Mesenchymal stem cell (in vitro differentiated cells and primary cell): ENCODE measurements at regions not wholly inside any gene's neighbourhood (a gene's known extent, or its start where the extent isn't known, plus 50 kb on each side); places are given as distances from the start of the nearest gene placed in this dataset.

Experiments used
- DNase-seq: peaks from one replicate; pipeline ENCODE4 v3.0.0-alpha.2; 2013
- H2AFZ ChIP-seq: one replicate; pipeline ENCODE4 v1.6.1; 2013; ENCODE audit warnings: low read depth, mild to moderate bottlenecking, control low read depth, inconsistent platforms, low read length, moderate library complexity
- H2AK5ac ChIP-seq: 2 replicates; pipeline ENCODE4 v1.6.1; 2013; ENCODE audit warnings: low read length, moderate library complexity, mild to moderate bottlenecking, inconsistent platforms; ENCODE audit not compliant: severe bottlenecking
- H2BK120ac ChIP-seq: one replicate; pipeline ENCODE4 v1.6.1; 2013; ENCODE audit warnings: low read depth, mild to moderate bottlenecking, inconsistent platforms, low read length, moderate library complexity
- H2BK12ac ChIP-seq, 2 experiments: one replicate each; pipeline ENCODE4 v1.6.1; 2013; ENCODE audit warnings: inconsistent platforms in 2 of 2, low read length in 2 of 2, mild to moderate bottlenecking in 2 of 2, moderate library complexity in 2 of 2, control low read depth in 1 of 2
- H2BK15ac ChIP-seq: one replicate; pipeline ENCODE4 v1.6.1; 2013; ENCODE audit warnings: mild to moderate bottlenecking, low read depth, inconsistent platforms; ENCODE audit not compliant: poor library complexity, severe bottlenecking
- H2BK5ac ChIP-seq: 2 replicates; pipeline ENCODE4 v1.6.1; 2013; ENCODE audit warnings: low read depth, mild to moderate bottlenecking, low read length, control low read depth, inconsistent platforms; ENCODE audit not compliant: poor library complexity, severe bottlenecking
- H3K14ac ChIP-seq, 2 experiments: one replicate each; pipeline ENCODE4 v1.6.1; 2013; ENCODE audit warnings: inconsistent platforms in 2 of 2, low read length in 2 of 2, control low read depth in 1 of 2, mild to moderate bottlenecking in 1 of 2, moderate library complexity in 1 of 2
- H3K18ac ChIP-seq, 2 experiments: one replicate each; pipeline ENCODE4 v1.6.1; 2013; ENCODE audit warnings: inconsistent platforms in 2 of 2, low read length in 2 of 2, control low read depth in 1 of 2, low read depth in 1 of 2, mild to moderate bottlenecking in 1 of 2
- H3K23ac ChIP-seq, 2 experiments: one replicate each; pipeline ENCODE4 v1.6.1; 2013; ENCODE audit warnings: inconsistent platforms in 2 of 2, low read length in 2 of 2, mild to moderate bottlenecking in 2 of 2, moderate library complexity in 2 of 2, control low read depth in 1 of 2
- H3K27ac ChIP-seq: 2 replicates; pipeline ENCODE4 v1.5.1; 2013; ENCODE audit warnings: mild to moderate bottlenecking, moderate library complexity, low read length, control low read depth, inconsistent platforms; ENCODE audit not compliant: poor library complexity, severe bottlenecking
- H3K27me3 ChIP-seq, 2 experiments: 2 replicates each; pipeline versions ENCODE4 v1.6.1 to v1.7.0; 2013; ENCODE audit warnings: low read length in 2 of 2, mild to moderate bottlenecking in 2 of 2, moderate library complexity in 2 of 2, control low read depth in 1 of 2, inconsistent platforms in 1 of 2; ENCODE audit not compliant: control insufficient read depth in 1 of 2, insufficient read depth in 1 of 2
- H3K36me3 ChIP-seq, 2 experiments: 2 replicates each; pipeline versions ENCODE4 v1.6.1 to v1.7.0; 2013; ENCODE audit warnings: low read length in 2 of 2, control low read depth in 1 of 2, inconsistent platforms in 1 of 2, low read depth in 1 of 2, mild to moderate bottlenecking in 1 of 2; ENCODE audit not compliant: insufficient read depth in 2 of 2, control insufficient read depth in 1 of 2
- H3K4ac ChIP-seq, 2 experiments: one replicate each; pipeline ENCODE4 v1.6.1; 2013; ENCODE audit warnings: inconsistent platforms in 2 of 2, low read length in 2 of 2, mild to moderate bottlenecking in 2 of 2, moderate library complexity in 2 of 2, control low read depth in 1 of 2, low read depth in 1 of 2
- H3K4me1 ChIP-seq: 2 replicates; pipeline ENCODE4 v1.6.1; 2013; ENCODE audit warnings: low read depth, low read length, control low read depth; ENCODE audit not compliant: control insufficient read depth, insufficient read depth
- H3K4me2 ChIP-seq: 2 replicates; pipeline ENCODE4 v1.6.1; 2013; ENCODE audit warnings: low read length, mild to moderate bottlenecking, inconsistent platforms; ENCODE audit not compliant: poor library complexity, severe bottlenecking
- H3K4me3 ChIP-seq, 2 experiments: 2 replicates each; pipeline versions ENCODE4 v1.5.1 to v1.7.0; 2013; ENCODE audit warnings: low read length in 2 of 2, mild to moderate bottlenecking in 2 of 2, control low read depth in 1 of 2, low read depth in 1 of 2; ENCODE audit not compliant: insufficient read depth in 1 of 2
- H3K79me1 ChIP-seq: replicated peaks from 2 replicates; pipeline ENCODE4 v1.6.1; 2013; ENCODE audit warnings: mild to moderate bottlenecking, control low read depth, low read length, inconsistent platforms; ENCODE audit not compliant: poor library complexity, severe bottlenecking
- H3K9ac ChIP-seq: 2 replicates; pipeline ENCODE4 v1.7.0; 2013; ENCODE audit warnings: mild to moderate bottlenecking, low read length, moderate library complexity
- H3K9me3 ChIP-seq: 2 replicates; pipeline ENCODE4 v1.7.0; 2013; ENCODE audit warnings: mild to moderate bottlenecking, low read length; ENCODE audit not compliant: control insufficient read depth
- H4K8ac ChIP-seq: one replicate; pipeline ENCODE4 v1.6.1; 2013; ENCODE audit warnings: inconsistent platforms, mild to moderate bottlenecking, low read length, moderate library complexity
- H4K91ac ChIP-seq: one replicate; pipeline ENCODE4 v1.6.1; 2013; ENCODE audit warnings: mild to moderate bottlenecking, low read length, inconsistent platforms
- WGBS: methylation state at CpG from one replicate; pipeline ENCODE4 v1.1.7; 2013; ENCODE audit warnings: mixed read lengths; 5-methylcytosine and 5-hydroxymethylcytosine counted together

GRCh38 chr7:28343462-28343861 is 68.9 kb upstream of the CREB5 start:
- Histone ChIP-seq H4K91ac (no peak overlapping the region), H3K4me2 (no peak overlapping the region), H2AFZ (no peak overlapping the region), H2BK5ac (no peak overlapping the region), H3K4me1 (no peaks in the 10 kb centered on the region), H3K27ac (no peak overlapping the region), H3K23ac (no peak overlapping the region), H3K9me3 (no peaks in the 10 kb centered on the region), H3K4ac (no peak overlapping the region), H2BK12ac (no peak overlapping the region), H3K4me3 (no peak overlapping the region), H3K9ac (no peak overlapping the region), H2BK120ac (no peak overlapping the region), H3K27me3 (no peaks in the 10 kb centered on the region), H2BK15ac (no peak overlapping the region), H3K18ac (no peak overlapping the region), H2AK5ac (no peak overlapping the region), H3K79me1 (no peaks in the 10 kb centered on the region), H3K14ac (no peak overlapping the region), H3K36me3 (no peaks in the 10 kb centered on the region), H4K8ac (no peak overlapping the region)
- no peak for DNase-seq
- 100% methylated on average over 1 of the region's 1 CpG for WGBS

GRCh38 chr7:28346256-28346655 is 66.1 kb upstream of the CREB5 start:
- Histone ChIP-seq H4K8ac (no peak overlapping the region), H3K4me1 (no peaks in the 10 kb centered on the region), H2BK120ac (no peak overlapping the region), H3K36me3 (no peaks in the 10 kb centered on the region), H2BK15ac (no peak overlapping the region), H3K79me1 (no peaks in the 10 kb centered on the region), H3K14ac (no peak overlapping the region), H3K9me3 (no peaks in the 10 kb centered on the region), H3K27ac (no peak overlapping the region), H3K9ac (no peak overlapping the region), H3K4me2 (no peak overlapping the region), H3K4ac (no peak overlapping the region), H2AFZ (no peak overlapping the region), H3K18ac (no peak overlapping the region), H2BK12ac (no peak overlapping the region), H2AK5ac (no peak overlapping the region), H3K23ac (no peak overlapping the region), H2BK5ac (no peak overlapping the region), H3K27me3 (no peaks in the 10 kb centered on the region), H3K4me3 (peak overlapping the region in 1 of 2 experiments; percentile 15), H4K91ac (no peak overlapping the region)
- WGBS, result 29% methylated on average over 1 of the region's 1 CpG
- DNase-seq, result no peak

- Histone ChIP-seq H3K27ac (no peak overlapping the region), H2BK15ac (no peak overlapping the region), H3K4me2 (no peak overlapping the region), H4K8ac (no peak overlapping the region), H2AK5ac (no peak overlapping the region), H2AFZ (no peak overlapping the region), H2BK5ac (no peak overlapping the region), H3K14ac (no peak overlapping the region), H3K9ac (peak overlapping the region; percentile 77), H3K4me1 (no peaks in the 10 kb centered on the region), H3K9me3 (no peaks in the 10 kb centered on the region), H3K36me3 (no peaks in the 10 kb centered on the region), H3K4ac (no peak overlapping the region), H2BK12ac (no peak overlapping the region), H4K91ac (no peak overlapping the region), H3K23ac (no peak overlapping the region), H3K27me3 (no peaks in the 10 kb centered on the region), H3K79me1 (no peaks in the 10 kb centered on the region), H2BK120ac (no peak overlapping the region), H3K4me3 (peak overlapping the region in 1 of 2 experiments; percentile 15), H3K18ac (no peak overlapping the region)
- no peak for DNase-seq
- 94% methylated on average over 3 of the region's 3 CpGs for WGBS
Observed at GRCh38 chr7:28346676-28347363, 65.5 kb upstream of the CREB5 start.

DNA sequence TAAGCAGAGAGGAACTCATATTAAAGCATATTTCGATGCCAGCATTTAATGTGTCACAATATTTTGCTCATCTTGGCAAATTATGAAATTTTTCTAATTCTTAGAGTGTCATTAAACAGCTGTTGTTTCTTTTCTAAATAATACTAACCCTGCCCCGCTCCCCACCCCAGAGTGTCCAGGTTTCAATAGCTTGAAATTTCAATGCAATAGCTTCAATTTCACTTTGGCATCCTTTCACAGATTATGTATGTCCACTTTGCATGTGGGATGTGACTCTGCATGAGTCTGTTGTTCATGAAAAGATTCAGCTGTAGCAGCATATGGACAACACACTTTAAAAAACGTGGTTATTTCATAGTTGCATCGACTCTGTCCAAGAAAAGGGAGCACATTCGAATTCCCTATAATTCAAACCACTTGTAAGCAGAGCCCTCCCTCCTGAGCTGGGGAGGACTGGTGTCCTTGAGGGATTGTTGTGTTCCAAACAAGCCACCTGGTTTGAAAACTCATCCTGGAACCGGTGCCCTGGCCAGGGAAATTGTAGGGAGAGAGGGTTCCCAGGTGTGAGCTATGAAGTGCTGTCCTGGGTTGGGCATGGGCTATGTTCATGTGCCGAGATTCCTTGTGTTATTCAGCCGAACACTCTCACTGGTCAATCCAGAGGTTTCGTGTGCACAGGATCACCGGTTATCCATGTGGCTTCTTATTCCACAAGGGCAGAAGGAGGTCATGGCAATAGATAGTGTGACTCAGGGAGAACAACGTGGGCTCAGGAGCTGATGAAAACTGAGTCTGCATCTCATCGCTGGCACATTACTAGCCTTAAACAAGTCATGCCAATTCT is 64.6 kb upstream of the CREB5 start:
- 93% methylated on average over 6 of the region's 12 CpGs for WGBS
- Histone ChIP-seq H2BK15ac (no peak overlapping the region), H4K8ac (no peak overlapping the region)

More for the DNA sequence above, 64.6 kb upstream of the CREB5 start:
- H3K79me1 ChIP-seq, result no peaks in the 10 kb centered on the region
- peak overlapping the region; percentile 37 for H2AFZ ChIP-seq
- no peak overlapping the region for H3K18ac ChIP-seq
- H4K91ac ChIP-seq, result no peak overlapping the region
- no peaks in the 10 kb centered on the region for H3K36me3 ChIP-seq
- no peaks in the 10 kb centered on the region for H3K4me1 ChIP-seq
- no peak overlapping the region for H3K23ac ChIP-seq
- no peak overlapping the region for H2BK120ac ChIP-seq
- H2BK5ac ChIP-seq, result no peak overlapping the region
- H2AK5ac ChIP-seq, result no peak overlapping the region
- no peaks in the 10 kb centered on the region for H3K9me3 ChIP-seq
- no peak for DNase-seq
- H3K4ac ChIP-seq, result no peak overlapping the region
- H3K14ac ChIP-seq, result no peak overlapping the region
- peak overlapping the region in 1 of 2 experiments; percentile 51 for H3K4me3 ChIP-seq
- no peak overlapping the region for H2BK12ac ChIP-seq
- peak overlapping the region; percentile 77 for H3K9ac ChIP-seq
- no peak overlapping the region for H3K4me2 ChIP-seq
- H3K27ac ChIP-seq, result no peak overlapping the region
- H3K27me3 ChIP-seq, result no peaks in the 10 kb centered on the region
